Liver (tissue), 8 donors: ENCODE measurements at regions not wholly inside any gene's neighbourhood (a gene's known extent, or its start where the extent isn't known, plus 50 kb on each side); places are given as distances from the start of the nearest gene placed in this dataset.

Experiments used
- DNase-seq: peaks from one replicate; pipeline ENCODE4 v3.0.0-alpha.2; 2017; ENCODE audit warnings: low spot score
- H3K27ac ChIP-seq, 2 donors: one replicate each; pipeline ENCODE4 v1.7.0; 2013; ENCODE audit warnings: inconsistent platforms in 2 of 2, low read length in 2 of 2, control low read depth in 1 of 2, low read depth in 1 of 2, mild to moderate bottlenecking in 1 of 2
- H3K27me3 ChIP-seq, 4 donors: one replicate each; pipeline versions ENCODE4 v1.6.1 to v1.7.0; 2013; ENCODE audit warnings: low read length in 3 of 4, inconsistent platforms in 1 of 4, mild to moderate bottlenecking in 1 of 4, moderate library complexity in 1 of 4; ENCODE audit not compliant: control insufficient read depth in 4 of 4, insufficient read depth in 4 of 4
- H3K36me3 ChIP-seq, 4 donors: one replicate each; pipeline versions ENCODE4 v1.6.1 to v1.7.0; 2013; ENCODE audit warnings: low read length in 3 of 4, mild to moderate bottlenecking in 3 of 4, low read depth in 1 of 4, moderate library complexity in 1 of 4; ENCODE audit not compliant: control insufficient read depth in 4 of 4, insufficient read depth in 3 of 4
- H3K4me1 ChIP-seq, 4 donors: one replicate each; pipeline versions ENCODE4 v1.6.1 to v1.7.0; 2013; ENCODE audit warnings: low read length in 3 of 4, mild to moderate bottlenecking in 3 of 4, moderate library complexity in 1 of 4; ENCODE audit not compliant: control insufficient read depth in 4 of 4, insufficient read depth in 4 of 4
- H3K4me3 ChIP-seq, 3 donors: one replicate each; pipeline versions ENCODE4 v1.6.1 to v1.7.0; 2013; ENCODE audit warnings: low read length in 3 of 3, control low read depth in 1 of 3, low read depth in 1 of 3, mild to moderate bottlenecking in 1 of 3
- H3K9ac ChIP-seq, 2 donors: one replicate each; pipeline ENCODE4 v1.7.0; 2013; ENCODE audit warnings: low read length in 2 of 2, mild to moderate bottlenecking in 2 of 2, moderate library complexity in 2 of 2, control low read depth in 1 of 2, low read depth in 1 of 2
- H3K9me3 ChIP-seq, 4 donors: one replicate each; pipeline versions ENCODE4 v1.6.1 to v1.7.0; 2013; ENCODE audit warnings: low read length in 3 of 4; ENCODE audit not compliant: control insufficient read depth in 4 of 4
- EGR1 ChIP-seq, 2 donors: IDR thresholded peaks; 2 replicates each; pipeline ENCODE4 v1.6.1; 2016 to 2018; ENCODE audit warnings: antibody characterized with exemption in 2 of 2, low read depth in 2 of 2
- FOXA1 ChIP-seq: IDR thresholded peaks from 2 replicates; pipeline ENCODE4 v1.6.1; 2016; ENCODE audit warnings: antibody characterized with exemption
- FOXA2 ChIP-seq: IDR thresholded peaks from 2 replicates; pipeline ENCODE4 v1.6.1; 2016; ENCODE audit warnings: antibody characterized with exemption
- GABPA ChIP-seq, 2 donors: IDR thresholded peaks in 1 of 2; conservative IDR thresholded peaks in 1 of 2; 2 replicates each; pipeline ENCODE4 v1.6.1; 2016; ENCODE audit warnings: antibody characterized with exemption in 2 of 2, mild to moderate bottlenecking in 1 of 2, moderate library complexity in 1 of 2
- HNF4A ChIP-seq, 2 donors: conservative IDR thresholded peaks; 2 replicates each; pipeline ENCODE4 v1.6.1; 2016; ENCODE audit warnings: antibody characterized with exemption in 2 of 2, mild to moderate bottlenecking in 2 of 2
- HNF4G ChIP-seq: IDR thresholded peaks from 2 replicates; pipeline ENCODE4 v1.6.1; 2016; ENCODE audit warnings: antibody characterized with exemption
- JUND ChIP-seq, 2 donors: IDR thresholded peaks; 2 replicates each; pipeline ENCODE4 v1.6.1; 2016; ENCODE audit warnings: antibody characterized with exemption in 2 of 2
- NR2F2 ChIP-seq: IDR thresholded peaks from 2 replicates; pipeline ENCODE4 v1.6.1; 2016; ENCODE audit warnings: antibody characterized with exemption
- RAD21 ChIP-seq, 2 donors: IDR thresholded peaks; 2 replicates each; pipeline ENCODE4 v1.6.1; 2016; ENCODE audit warnings: antibody characterized with exemption in 2 of 2, mild to moderate bottlenecking in 2 of 2
- RXRA ChIP-seq, 2 donors: IDR thresholded peaks; 2 replicates each; pipeline ENCODE4 v1.6.1; 2017 to 2018; ENCODE audit warnings: antibody characterized with exemption in 2 of 2, mild to moderate bottlenecking in 1 of 2
- SP1 ChIP-seq: IDR thresholded peaks from 2 replicates; pipeline ENCODE4 v1.6.1; 2018; ENCODE audit warnings: antibody characterized with exemption, mild to moderate bottlenecking
- TAF1 ChIP-seq: conservative IDR thresholded peaks from 2 replicates; pipeline ENCODE4 v1.6.1; 2016; ENCODE audit warnings: antibody characterized with exemption, mild to moderate bottlenecking
- YY1 ChIP-seq: IDR thresholded peaks from 2 replicates; pipeline ENCODE4 v1.6.1; 2016; ENCODE audit warnings: antibody characterized with exemption, mild to moderate bottlenecking
- WGBS: extraction: QIAGEN DNeasy Blood & Tissue Kit; methylation state at CpG from one replicate; pipeline ENCODE4 v1.1.7; 2013; 5-methylcytosine and 5-hydroxymethylcytosine counted together
- TF ChIP-seq, protein P1 (sequence below): IDR thresholded peaks from 2 replicates; pipeline ENCODE4 v1.6.1; 2016; ENCODE audit warnings: antibody characterized with exemption
- TF ChIP-seq, protein P2 (sequence below): IDR thresholded peaks from 2 replicates; pipeline ENCODE4 v1.6.1; 2016; ENCODE audit warnings: antibody characterized with exemption, mild to moderate bottlenecking
- TF ChIP-seq, protein P3 (sequence below): IDR thresholded peaks from 2 replicates; pipeline ENCODE4 v1.6.1; 2016; ENCODE audit warnings: antibody characterized with exemption
- TF ChIP-seq, protein P4 (sequence below): IDR thresholded peaks from 2 replicates; pipeline ENCODE4 v1.6.1; 2016; ENCODE audit warnings: antibody characterized with exemption
- TF ChIP-seq, protein P5 (sequence below): fragments of 150-350 bp; IDR thresholded peaks from 2 replicates; pipeline ENCODE4 v1.5.1; 2017; ENCODE audit warnings: improper control_type of control experiment, low read depth, low read length; ENCODE audit not compliant: missing input control
- donor health status: healthy.
- donor health status: healthy.
- donor health status: healthy.
- donor health status: healthy.
- donor health status: healthy.

DNA sequence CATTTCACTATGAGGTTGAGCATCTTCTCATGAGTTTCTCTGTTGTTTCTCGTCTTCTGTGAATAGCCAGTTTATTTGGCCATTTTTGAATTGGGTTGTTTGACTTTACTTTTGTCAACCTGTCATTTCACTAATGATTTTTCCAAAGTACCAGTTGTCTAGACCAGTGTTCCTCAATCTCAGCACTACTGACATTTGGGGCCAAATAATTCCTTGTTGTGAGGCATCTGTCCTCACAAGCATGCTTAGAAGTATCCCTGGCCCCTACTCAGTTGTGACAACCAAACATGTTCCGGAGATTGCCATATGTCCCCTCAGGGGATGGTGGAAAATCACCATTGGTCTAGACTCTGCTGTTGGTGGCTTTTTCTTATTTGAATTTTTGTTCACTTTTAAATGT is 87.7 kb upstream of the GNAZ start:
- Histone ChIP-seq H3K27me3 (no peaks in the 10 kb centered on the region), H3K9ac (no peak overlapping the region), H3K27ac (no peak overlapping the region), H3K36me3 (no peaks in the 10 kb centered on the region), H3K4me3 (no peak overlapping the region), H3K9me3 (peaks cover 2 to 19% (median 10%) of the 10 kb centered on the region in 4 donors), H3K4me1 (no peaks in the 10 kb centered on the region)
- 78% methylated on average over 2 of the region's 2 CpGs for WGBS
- no peak for DNase-seq
- TF ChIP-seq, protein P1, sequence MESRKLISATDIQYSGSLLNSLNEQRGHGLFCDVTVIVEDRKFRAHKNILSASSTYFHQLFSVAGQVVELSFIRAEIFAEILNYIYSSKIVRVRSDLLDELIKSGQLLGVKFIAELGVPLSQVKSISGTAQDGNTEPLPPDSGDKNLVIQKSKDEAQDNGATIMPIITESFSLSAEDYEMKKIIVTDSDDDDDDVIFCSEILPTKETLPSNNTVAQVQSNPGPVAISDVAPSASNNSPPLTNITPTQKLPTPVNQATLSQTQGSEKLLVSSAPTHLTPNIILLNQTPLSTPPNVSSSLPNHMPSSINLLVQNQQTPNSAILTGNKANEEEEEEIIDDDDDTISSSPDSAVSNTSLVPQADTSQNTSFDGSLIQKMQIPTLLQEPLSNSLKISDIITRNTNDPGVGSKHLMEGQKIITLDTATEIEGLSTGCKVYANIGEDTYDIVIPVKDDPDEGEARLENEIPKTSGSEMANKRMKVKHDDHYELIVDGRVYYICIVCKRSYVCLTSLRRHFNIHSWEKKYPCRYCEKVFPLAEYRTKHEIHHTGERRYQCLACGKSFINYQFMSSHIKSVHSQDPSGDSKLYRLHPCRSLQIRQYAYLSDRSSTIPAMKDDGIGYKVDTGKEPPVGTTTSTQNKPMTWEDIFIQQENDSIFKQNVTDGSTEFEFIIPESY = no peak
- no peak for TF ChIP-seq FOXA1
- TF ChIP-seq YY1 = no peak
- TF ChIP-seq SP1 = no peak
- TF ChIP-seq, protein P2, sequence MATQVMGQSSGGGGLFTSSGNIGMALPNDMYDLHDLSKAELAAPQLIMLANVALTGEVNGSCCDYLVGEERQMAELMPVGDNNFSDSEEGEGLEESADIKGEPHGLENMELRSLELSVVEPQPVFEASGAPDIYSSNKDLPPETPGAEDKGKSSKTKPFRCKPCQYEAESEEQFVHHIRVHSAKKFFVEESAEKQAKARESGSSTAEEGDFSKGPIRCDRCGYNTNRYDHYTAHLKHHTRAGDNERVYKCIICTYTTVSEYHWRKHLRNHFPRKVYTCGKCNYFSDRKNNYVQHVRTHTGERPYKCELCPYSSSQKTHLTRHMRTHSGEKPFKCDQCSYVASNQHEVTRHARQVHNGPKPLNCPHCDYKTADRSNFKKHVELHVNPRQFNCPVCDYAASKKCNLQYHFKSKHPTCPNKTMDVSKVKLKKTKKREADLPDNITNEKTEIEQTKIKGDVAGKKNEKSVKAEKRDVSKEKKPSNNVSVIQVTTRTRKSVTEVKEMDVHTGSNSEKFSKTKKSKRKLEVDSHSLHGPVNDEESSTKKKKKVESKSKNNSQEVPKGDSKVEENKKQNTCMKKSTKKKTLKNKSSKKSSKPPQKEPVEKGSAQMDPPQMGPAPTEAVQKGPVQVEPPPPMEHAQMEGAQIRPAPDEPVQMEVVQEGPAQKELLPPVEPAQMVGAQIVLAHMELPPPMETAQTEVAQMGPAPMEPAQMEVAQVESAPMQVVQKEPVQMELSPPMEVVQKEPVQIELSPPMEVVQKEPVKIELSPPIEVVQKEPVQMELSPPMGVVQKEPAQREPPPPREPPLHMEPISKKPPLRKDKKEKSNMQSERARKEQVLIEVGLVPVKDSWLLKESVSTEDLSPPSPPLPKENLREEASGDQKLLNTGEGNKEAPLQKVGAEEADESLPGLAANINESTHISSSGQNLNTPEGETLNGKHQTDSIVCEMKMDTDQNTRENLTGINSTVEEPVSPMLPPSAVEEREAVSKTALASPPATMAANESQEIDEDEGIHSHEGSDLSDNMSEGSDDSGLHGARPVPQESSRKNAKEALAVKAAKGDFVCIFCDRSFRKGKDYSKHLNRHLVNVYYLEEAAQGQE = no peak
- no peak for TF ChIP-seq RXRA (IDR thresholded peaks at IDR 0.05)
- TF ChIP-seq GABPA (IDR thresholded peaks at IDR 0.05 in 1 of 2, conservative IDR thresholded peaks at IDR 0.05 in 1 of 2) = no peak
- TF ChIP-seq, protein P3, sequence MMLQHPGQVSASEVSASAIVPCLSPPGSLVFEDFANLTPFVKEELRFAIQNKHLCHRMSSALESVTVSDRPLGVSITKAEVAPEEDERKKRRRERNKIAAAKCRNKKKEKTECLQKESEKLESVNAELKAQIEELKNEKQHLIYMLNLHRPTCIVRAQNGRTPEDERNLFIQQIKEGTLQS = no peak
- TF ChIP-seq, protein P4, sequence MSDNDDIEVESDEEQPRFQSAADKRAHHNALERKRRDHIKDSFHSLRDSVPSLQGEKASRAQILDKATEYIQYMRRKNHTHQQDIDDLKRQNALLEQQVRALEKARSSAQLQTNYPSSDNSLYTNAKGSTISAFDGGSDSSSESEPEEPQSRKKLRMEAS = no peak
- TF ChIP-seq HNF4A (conservative IDR thresholded peaks at IDR 0.05) = no peak
- TF ChIP-seq FOXA2 = no peak

DNA sequence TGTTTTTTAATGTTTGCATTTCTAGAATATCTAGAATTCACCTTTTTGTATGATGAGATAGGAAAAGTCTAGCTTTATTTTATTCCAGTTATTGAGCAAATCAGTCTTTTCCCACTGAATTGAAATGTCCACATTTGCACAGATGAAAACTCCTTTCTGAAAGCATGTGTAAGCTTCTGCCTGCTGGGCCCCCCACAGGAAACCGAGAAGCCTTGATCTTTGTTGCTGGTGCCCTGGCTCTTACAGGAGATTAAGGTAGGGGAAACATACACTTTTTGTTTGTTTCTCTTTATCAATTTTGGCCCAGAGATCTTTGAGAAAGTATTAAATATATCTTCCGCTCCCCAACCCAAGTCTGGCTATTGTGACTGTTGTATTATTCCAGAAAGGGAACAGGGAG is 87.2 kb upstream of the GNAZ start:
- no peak for DNase-seq
- 76% methylated on average over 2 of the region's 2 CpGs for WGBS
- Histone ChIP-seq H3K4me3 (no peak overlapping the region), H3K36me3 (no peaks in the 10 kb centered on the region), H3K9ac (no peak overlapping the region), H3K9me3 (peaks cover 2 to 19% (median 10%) of the 10 kb centered on the region in 4 donors), H3K4me1 (no peaks in the 10 kb centered on the region), H3K27me3 (no peaks in the 10 kb centered on the region), H3K27ac (no peak overlapping the region)
- no peak for TF ChIP-seq TAF1
- TF ChIP-seq HNF4G = no peak

DNA sequence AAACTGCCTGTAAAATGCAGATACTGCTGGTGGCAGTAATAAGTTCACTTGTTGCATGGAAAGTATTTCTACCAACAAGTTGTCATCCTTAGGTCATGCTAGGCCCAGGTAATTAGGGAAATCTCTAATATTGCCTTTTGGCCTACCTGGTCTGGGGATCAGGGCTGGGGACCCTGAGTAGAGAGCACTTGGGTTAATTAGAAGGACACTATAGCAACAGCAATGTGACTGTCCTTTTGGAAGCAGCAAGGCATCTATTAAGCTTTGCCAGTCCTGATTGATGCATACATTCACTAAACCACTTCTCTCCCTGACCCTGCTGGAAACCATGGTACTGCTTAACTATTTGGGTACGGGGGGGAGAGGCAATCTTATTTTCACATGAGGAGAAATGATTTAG is 86.5 kb upstream of the GNAZ start:
- H3K4me3 ChIP-seq = no peak overlapping the region
- H3K36me3 ChIP-seq = no peaks in the 10 kb centered on the region
- H3K27me3 ChIP-seq = no peaks in the 10 kb centered on the region
- peaks cover 2 to 17% (median 7%) of the 10 kb centered on the region in 4 donors for H3K9me3 ChIP-seq
- DNase-seq = no peak
- H3K9ac ChIP-seq = no peak overlapping the region
- H3K27ac ChIP-seq = no peak overlapping the region
- WGBS = 75% methylated on average over 1 of the region's 1 CpG
- no peaks in the 10 kb centered on the region for H3K4me1 ChIP-seq
- TF ChIP-seq FOXA2 = no peak
- no peak for TF ChIP-seq EGR1 (IDR thresholded peaks at IDR 0.05; ENCODE audit: low read depth in 2 of 2)
- TF ChIP-seq, protein P4 = no peak
- TF ChIP-seq HNF4G = no peak
- TF ChIP-seq, protein P5, sequence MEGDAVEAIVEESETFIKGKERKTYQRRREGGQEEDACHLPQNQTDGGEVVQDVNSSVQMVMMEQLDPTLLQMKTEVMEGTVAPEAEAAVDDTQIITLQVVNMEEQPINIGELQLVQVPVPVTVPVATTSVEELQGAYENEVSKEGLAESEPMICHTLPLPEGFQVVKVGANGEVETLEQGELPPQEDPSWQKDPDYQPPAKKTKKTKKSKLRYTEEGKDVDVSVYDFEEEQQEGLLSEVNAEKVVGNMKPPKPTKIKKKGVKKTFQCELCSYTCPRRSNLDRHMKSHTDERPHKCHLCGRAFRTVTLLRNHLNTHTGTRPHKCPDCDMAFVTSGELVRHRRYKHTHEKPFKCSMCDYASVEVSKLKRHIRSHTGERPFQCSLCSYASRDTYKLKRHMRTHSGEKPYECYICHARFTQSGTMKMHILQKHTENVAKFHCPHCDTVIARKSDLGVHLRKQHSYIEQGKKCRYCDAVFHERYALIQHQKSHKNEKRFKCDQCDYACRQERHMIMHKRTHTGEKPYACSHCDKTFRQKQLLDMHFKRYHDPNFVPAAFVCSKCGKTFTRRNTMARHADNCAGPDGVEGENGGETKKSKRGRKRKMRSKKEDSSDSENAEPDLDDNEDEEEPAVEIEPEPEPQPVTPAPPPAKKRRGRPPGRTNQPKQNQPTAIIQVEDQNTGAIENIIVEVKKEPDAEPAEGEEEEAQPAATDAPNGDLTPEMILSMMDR = no peak
- no peak for TF ChIP-seq JUND (IDR thresholded peaks at IDR 0.05)
- no peak for TF ChIP-seq RAD21 (IDR thresholded peaks at IDR 0.05)
- TF ChIP-seq SP1 = no peak
- TF ChIP-seq NR2F2 = no peak
- TF ChIP-seq TAF1 = no peak
